ENCODE measurements at regions not wholly inside any gene's neighbourhood (a gene's known extent, or its start where the extent isn't known, plus 50 kb on each side); places are given as distances from the start of the nearest gene placed in this dataset.

- no peaks in the 10 kb centered on the region for H3K79me2 ChIP-seq (ENCODE audit: insufficient read depth, low read length)
- H3K4me2 ChIP-seq (ENCODE audit: low read length), result no peak overlapping the region
- no peaks in the 10 kb centered on the region for H3K9me2 ChIP-seq (ENCODE audit: low read depth, low read length)
- TF ChIP-seq, protein P1, sequence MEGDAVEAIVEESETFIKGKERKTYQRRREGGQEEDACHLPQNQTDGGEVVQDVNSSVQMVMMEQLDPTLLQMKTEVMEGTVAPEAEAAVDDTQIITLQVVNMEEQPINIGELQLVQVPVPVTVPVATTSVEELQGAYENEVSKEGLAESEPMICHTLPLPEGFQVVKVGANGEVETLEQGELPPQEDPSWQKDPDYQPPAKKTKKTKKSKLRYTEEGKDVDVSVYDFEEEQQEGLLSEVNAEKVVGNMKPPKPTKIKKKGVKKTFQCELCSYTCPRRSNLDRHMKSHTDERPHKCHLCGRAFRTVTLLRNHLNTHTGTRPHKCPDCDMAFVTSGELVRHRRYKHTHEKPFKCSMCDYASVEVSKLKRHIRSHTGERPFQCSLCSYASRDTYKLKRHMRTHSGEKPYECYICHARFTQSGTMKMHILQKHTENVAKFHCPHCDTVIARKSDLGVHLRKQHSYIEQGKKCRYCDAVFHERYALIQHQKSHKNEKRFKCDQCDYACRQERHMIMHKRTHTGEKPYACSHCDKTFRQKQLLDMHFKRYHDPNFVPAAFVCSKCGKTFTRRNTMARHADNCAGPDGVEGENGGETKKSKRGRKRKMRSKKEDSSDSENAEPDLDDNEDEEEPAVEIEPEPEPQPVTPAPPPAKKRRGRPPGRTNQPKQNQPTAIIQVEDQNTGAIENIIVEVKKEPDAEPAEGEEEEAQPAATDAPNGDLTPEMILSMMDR (IDR thresholded peaks at IDR 0.05; ENCODE audit: low read length), result no peak
- TF ChIP-seq EZH2 (IDR thresholded peaks at IDR 0.05; ENCODE audit: borderline replicate concordance, low read length), result no peak
- peak overlapping the region; percentile 35 for H3K27ac ChIP-seq (ENCODE audit: low read depth, low read length, poor library complexity, severe bottlenecking)
- no peak overlapping the region for H3K4me3 ChIP-seq (ENCODE audit: low read depth, low read length, poor library complexity, severe bottlenecking)
- no peaks in the 10 kb centered on the region for H3K9me3 ChIP-seq (ENCODE audit: low read length)
- H3K27me3 ChIP-seq (ENCODE audit: insufficient read depth, low read length), result no peaks in the 10 kb centered on the region
- H3F3A ChIP-seq (ENCODE audit: insufficient read depth, low read length), result no peaks in the 10 kb centered on the region
- no peak overlapping the region for H3K9ac ChIP-seq (ENCODE audit: low read length)
- H4K20me1 ChIP-seq (ENCODE audit: insufficient read depth, low read length), result no peaks in the 10 kb centered on the region
- peak overlapping the region; percentile 88 for H2AFZ ChIP-seq (ENCODE audit: low read length)
- H3K36me3 ChIP-seq (ENCODE audit: insufficient read depth, low read length), result no peaks in the 10 kb centered on the region
- H3K4me1 ChIP-seq (ENCODE audit: insufficient read depth, low read length, severe bottlenecking), result peaks cover 58% of the 10 kb centered on the region
Observed at GRCh38 chr4:104752337-104752736, 257.6 kb upstream of the CXXC4 start.

DNA sequence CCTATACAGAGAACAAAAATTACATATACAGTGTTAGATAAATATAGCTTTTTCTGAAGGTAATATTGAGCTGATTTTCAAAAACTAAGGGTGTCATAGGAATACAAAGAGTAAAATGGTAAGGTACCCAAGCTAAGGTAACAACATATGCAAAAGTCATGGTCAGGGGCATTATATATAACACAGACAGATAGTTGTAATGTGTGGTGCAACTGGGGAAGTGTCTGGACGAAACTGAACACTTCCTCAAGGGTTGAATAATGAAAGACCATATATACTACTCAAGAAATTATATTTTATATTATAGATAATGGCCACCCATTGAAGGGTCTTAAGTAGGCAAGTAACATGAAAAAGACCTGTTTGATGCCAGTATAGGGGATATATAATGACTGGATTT is 262.1 kb upstream of the CXXC4 start:
- Histone ChIP-seq H3K79me2 (ENCODE audit: insufficient read depth, low read length) (no peaks in the 10 kb centered on the region), H3K27me3 (ENCODE audit: insufficient read depth, low read length) (no peaks in the 10 kb centered on the region), H3K9me3 (ENCODE audit: low read length) (no peaks in the 10 kb centered on the region), H3F3A (ENCODE audit: insufficient read depth, low read length) (no peaks in the 10 kb centered on the region; the same call in 1 of the 2 replicates), H3K4me3 (ENCODE audit: low read depth, low read length, poor library complexity, severe bottlenecking) (no peak overlapping the region), H2AFZ (ENCODE audit: low read length) (peak overlapping the region; percentile 52), H3K9ac (ENCODE audit: low read length) (no peak overlapping the region), H3K4me2 (ENCODE audit: low read length) (peak overlapping the region; percentile 10; the same call in 1 of the 2 replicates), H4K20me1 (ENCODE audit: insufficient read depth, low read length) (no peaks in the 10 kb centered on the region), H3K4me1 (ENCODE audit: insufficient read depth, low read length, severe bottlenecking) (peaks cover 42% of the 10 kb centered on the region), H3K36me3 (ENCODE audit: insufficient read depth, low read length) (no peaks in the 10 kb centered on the region), H3K9me2 (ENCODE audit: low read depth, low read length) (no peaks in the 10 kb centered on the region), H3K27ac (ENCODE audit: low read depth, low read length, poor library complexity, severe bottlenecking) (peak overlapping the region; percentile 50)
- TF ChIP-seq, protein P1 (IDR thresholded peaks at IDR 0.05; ENCODE audit: low read length), result no peak
- no peak for TF ChIP-seq EZH2 (IDR thresholded peaks at IDR 0.05; ENCODE audit: borderline replicate concordance, low read length)

DNA sequence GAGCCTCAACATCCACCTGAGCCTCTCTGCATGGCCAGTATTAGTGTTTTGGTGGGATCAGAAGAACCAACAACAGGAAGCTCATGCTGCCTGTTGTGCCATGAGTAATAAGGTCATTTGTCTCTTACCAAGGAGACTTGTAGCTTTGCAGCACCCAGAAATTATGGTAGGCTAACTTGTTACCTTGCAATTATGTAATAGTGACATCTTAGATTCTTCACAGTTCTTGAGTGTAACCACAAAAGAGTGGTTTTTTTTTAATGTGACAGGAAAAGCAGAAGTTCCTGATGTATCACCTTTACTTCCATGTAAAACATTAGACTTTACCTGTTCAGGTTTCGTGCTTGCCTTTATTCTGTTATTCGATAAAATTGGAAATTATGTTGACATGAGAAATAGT is 263.9 kb upstream of the CXXC4 start:
- H3K9ac ChIP-seq (ENCODE audit: low read length), result no peak overlapping the region
- H3K9me3 ChIP-seq (ENCODE audit: low read length), result no peaks in the 10 kb centered on the region
- H3K79me2 ChIP-seq (ENCODE audit: insufficient read depth, low read length), result no peaks in the 10 kb centered on the region
- H3F3A ChIP-seq (ENCODE audit: insufficient read depth, low read length), result no peaks in the 10 kb centered on the region; the same call in 1 of the 2 replicates
- H3K4me3 ChIP-seq (ENCODE audit: low read depth, low read length, poor library complexity, severe bottlenecking), result no peak overlapping the region
- no peaks in the 10 kb centered on the region for H4K20me1 ChIP-seq (ENCODE audit: insufficient read depth, low read length)
- no peaks in the 10 kb centered on the region for H3K9me2 ChIP-seq (ENCODE audit: low read depth, low read length)
- no peak overlapping the region for H3K4me2 ChIP-seq (ENCODE audit: low read length)
- no peaks in the 10 kb centered on the region for H3K27me3 ChIP-seq (ENCODE audit: insufficient read depth, low read length)
- TF ChIP-seq, protein P1 (IDR thresholded peaks at IDR 0.05; ENCODE audit: low read length), result no peak
- peak overlapping the region; percentile 22 for H3K27ac ChIP-seq (ENCODE audit: low read depth, low read length, poor library complexity, severe bottlenecking)
- no peak overlapping the region for H2AFZ ChIP-seq (ENCODE audit: low read length)
- peaks cover 30% of the 10 kb centered on the region for H3K4me1 ChIP-seq (ENCODE audit: insufficient read depth, low read length, severe bottlenecking)
- H3K36me3 ChIP-seq (ENCODE audit: insufficient read depth, low read length), result no peaks in the 10 kb centered on the region
